SJSA1 (cell line): ENCODE measurements at regions not wholly inside any gene's neighbourhood (a gene's known extent, or its start where the extent isn't known, plus 50 kb on each side); places are given as distances from the start of the nearest gene placed in this dataset.

Source experiments
- DNase-seq, 2 experiments: peaks; one replicate each; pipeline ENCODE4 v3.0.0-alpha.2; 2015 to 2020; ENCODE audit warnings: low spot score in 2 of 2, low read depth in 1 of 2
- H3K27ac ChIP-seq: fragments of 250-450 bp; sonication (Bioruptor Pico); 2 replicates; pipeline ENCODE4 v1.5.1; 2020; ENCODE audit warnings: mild to moderate bottlenecking, moderate library complexity
- H3K27me3 ChIP-seq: fragments of 250-450 bp; sonication (Bioruptor Pico); replicated peaks from 2 replicates; pipeline ENCODE4 v1.5.1; 2020; ENCODE audit warnings: mild to moderate bottlenecking, moderate library complexity
- H3K36me3 ChIP-seq: fragments of 250-450 bp; sonication (Bioruptor Pico); 2 replicates; pipeline ENCODE4 v1.5.1; 2020; ENCODE audit warnings: mild to moderate bottlenecking
- H3K4me1 ChIP-seq: fragments of 250-450 bp; sonication (Bioruptor Pico); replicated peaks from 2 replicates; pipeline ENCODE4 v1.6.1; 2021; ENCODE audit warnings: mild to moderate bottlenecking
- H3K4me3 ChIP-seq: fragments of 250-450 bp; sonication (Bioruptor Pico); 2 replicates; pipeline ENCODE4 v1.5.1; 2020; ENCODE audit warnings: mild to moderate bottlenecking
- H3K9me3 ChIP-seq: fragments of 250-450 bp; sonication (Bioruptor Pico); replicated peaks from 2 replicates; pipeline ENCODE4 v1.5.1; 2020; ENCODE audit warnings: mild to moderate bottlenecking

DNA sequence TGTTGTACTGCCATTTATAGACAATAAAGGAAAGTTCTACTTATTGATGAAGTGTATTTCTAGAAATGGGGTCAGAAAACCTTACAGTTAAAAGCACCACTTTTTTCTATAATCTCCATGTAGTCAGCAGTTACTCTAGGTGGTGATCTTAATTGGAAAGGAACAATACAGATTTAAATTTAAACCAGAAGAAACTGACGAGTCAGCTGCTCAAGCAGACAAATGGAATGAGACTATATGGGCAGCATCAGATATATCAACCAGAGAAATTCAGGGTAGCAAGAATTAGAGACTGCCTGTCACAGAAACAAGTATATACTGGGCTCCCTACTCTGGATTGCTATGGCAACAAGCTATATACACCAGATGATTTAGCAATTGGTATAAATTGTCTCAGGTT is 99.6 kb upstream of the SCG2 start:
- Histone ChIP-seq H3K27ac (no peak overlapping the region), H3K4me1 (peaks cover 27% of the 10 kb centered on the region), H3K4me3 (no peak overlapping the region), H3K36me3 (no peaks in the 10 kb centered on the region), H3K27me3 (no peaks in the 10 kb centered on the region), H3K9me3 (no peaks in the 10 kb centered on the region)
- DNase-seq, result no peak

DNA sequence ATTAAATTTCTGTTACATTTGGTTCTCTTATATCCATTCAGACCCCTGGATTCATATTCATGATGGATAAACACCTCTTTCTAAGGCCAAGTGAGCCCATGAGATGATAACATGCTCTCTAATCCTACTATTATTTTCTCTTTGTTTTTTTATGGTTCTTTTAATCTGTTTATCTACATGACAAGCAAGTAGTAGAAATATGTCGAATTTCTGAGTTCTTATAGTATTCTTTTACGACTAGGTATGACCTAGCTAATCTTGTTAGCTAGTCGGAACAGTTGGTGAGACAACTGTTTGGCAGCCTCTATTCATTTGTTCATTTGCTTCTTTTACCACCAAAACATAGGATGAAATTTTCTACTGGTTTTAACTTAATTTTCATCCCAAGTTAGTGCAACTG is 98.1 kb upstream of the SCG2 start:
- no peak for DNase-seq
- Histone ChIP-seq H3K4me3 (no peak overlapping the region), H3K4me1 (peaks cover 31% of the 10 kb centered on the region), H3K27ac (peak overlapping the region; percentile 49), H3K36me3 (no peaks in the 10 kb centered on the region), H3K9me3 (no peaks in the 10 kb centered on the region), H3K27me3 (no peaks in the 10 kb centered on the region)

GRCh38 chr2:223697892-223698645 is 95.9 kb upstream of the SCG2 start:
- no peaks in the 10 kb centered on the region for H3K9me3 ChIP-seq
- no peaks in the 10 kb centered on the region for H3K27me3 ChIP-seq
- no peak for DNase-seq
- H3K4me3 ChIP-seq, result no peak overlapping the region
- no peaks in the 10 kb centered on the region for H3K36me3 ChIP-seq
- peak overlapping the region; percentile 10; the same call in 1 of the 2 replicates for H3K27ac ChIP-seq
- peaks cover 31% of the 10 kb centered on the region for H3K4me1 ChIP-seq

DNA sequence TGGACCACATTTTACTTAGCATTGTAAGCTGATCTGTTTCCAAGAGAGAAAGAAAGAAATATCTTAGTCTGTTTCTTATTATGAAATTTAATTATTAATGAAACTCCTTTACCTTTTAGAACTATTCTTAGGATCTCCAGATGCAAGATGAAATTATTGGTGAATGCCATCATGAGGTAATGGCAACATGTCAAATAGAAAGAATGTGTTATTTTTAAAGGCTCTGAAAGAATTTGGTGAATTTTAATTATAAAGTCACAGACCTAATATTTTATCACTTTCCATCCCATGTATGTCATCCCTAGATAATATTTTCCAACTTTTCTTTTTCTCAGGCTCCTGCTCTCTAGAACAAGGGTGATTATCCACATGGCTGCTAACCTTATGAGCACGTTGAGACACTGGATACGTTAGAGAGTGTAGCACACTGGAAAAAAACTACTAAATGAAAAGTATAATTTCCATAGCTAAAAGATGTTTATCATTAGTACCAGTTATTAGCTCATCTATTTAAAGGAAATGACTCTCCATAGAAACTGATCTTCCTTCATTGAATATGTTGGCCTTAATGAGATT is 95.2 kb upstream of the SCG2 start:
- H3K4me3 ChIP-seq, result no peak overlapping the region
- no peaks in the 10 kb centered on the region for H3K27me3 ChIP-seq
- no peak overlapping the region for H3K27ac ChIP-seq
- H3K4me1 ChIP-seq, result peaks cover 31% of the 10 kb centered on the region
- no peaks in the 10 kb centered on the region for H3K9me3 ChIP-seq
- DNase-seq, result no peak
- no peaks in the 10 kb centered on the region for H3K36me3 ChIP-seq

- H3K27ac ChIP-seq, result no peak overlapping the region
- peak in 1 of 2 experiments; percentile 7 for DNase-seq
- no peaks in the 10 kb centered on the region for H3K27me3 ChIP-seq
- no peaks in the 10 kb centered on the region for H3K36me3 ChIP-seq
- H3K4me1 ChIP-seq, result peaks cover 31% of the 10 kb centered on the region
- no peaks in the 10 kb centered on the region for H3K9me3 ChIP-seq
- no peak overlapping the region for H3K4me3 ChIP-seq
Observed at GRCh38 chr2:223696719-223697118, 94.6 kb upstream of the SCG2 start.

DNA sequence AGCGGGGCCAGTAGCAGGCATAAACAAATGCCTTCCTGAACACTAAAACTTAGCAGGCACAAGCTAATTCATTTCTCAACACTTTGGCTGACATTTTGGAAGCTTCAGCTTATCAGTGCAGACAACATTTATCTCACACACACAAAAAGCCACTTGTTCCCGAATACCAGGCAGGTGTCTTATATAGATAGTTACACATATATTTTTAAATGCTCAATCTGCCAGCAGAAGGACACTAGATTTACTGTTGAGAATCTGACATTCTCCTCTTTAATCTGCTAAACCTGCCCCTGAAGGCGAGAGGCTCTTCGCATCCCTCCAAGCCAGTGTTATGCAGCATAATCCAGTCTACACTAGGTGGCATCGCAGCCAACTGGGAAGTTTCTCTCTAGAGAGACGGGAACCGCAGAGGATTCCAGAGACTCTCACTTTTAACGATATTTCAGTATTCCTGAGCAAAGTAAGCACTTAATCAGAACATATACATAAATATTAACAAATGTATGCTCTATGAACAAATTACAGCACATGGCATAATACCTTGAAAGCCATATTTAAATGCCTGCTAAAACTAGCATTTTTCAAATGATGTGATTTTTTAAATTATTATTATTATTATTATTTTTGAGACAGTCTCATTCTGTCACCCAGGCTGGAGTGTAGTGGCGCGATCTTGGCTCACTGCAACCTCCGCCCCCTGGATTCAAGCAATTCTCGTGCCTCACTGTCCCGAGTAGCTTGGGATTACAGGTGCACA is 90.2 kb upstream of the SCG2 start:
- peak; percentile 39 to 50 for DNase-seq
- Histone ChIP-seq H3K4me1 (peaks cover 4% of the 10 kb centered on the region), H3K27me3 (no peaks in the 10 kb centered on the region), H3K36me3 (no peaks in the 10 kb centered on the region), H3K9me3 (no peaks in the 10 kb centered on the region), H3K4me3 (no peak overlapping the region), H3K27ac (no peak overlapping the region)

- Histone ChIP-seq H3K4me3 (no peak overlapping the region), H3K4me1 (no peaks in the 10 kb centered on the region), H3K36me3 (no peaks in the 10 kb centered on the region), H3K27me3 (no peaks in the 10 kb centered on the region), H3K27ac (no peak overlapping the region), H3K9me3 (no peaks in the 10 kb centered on the region)
- no peak for DNase-seq
Observed at GRCh38 chr2:223688094-223688835, 86.1 kb upstream of the SCG2 start.

DNA sequence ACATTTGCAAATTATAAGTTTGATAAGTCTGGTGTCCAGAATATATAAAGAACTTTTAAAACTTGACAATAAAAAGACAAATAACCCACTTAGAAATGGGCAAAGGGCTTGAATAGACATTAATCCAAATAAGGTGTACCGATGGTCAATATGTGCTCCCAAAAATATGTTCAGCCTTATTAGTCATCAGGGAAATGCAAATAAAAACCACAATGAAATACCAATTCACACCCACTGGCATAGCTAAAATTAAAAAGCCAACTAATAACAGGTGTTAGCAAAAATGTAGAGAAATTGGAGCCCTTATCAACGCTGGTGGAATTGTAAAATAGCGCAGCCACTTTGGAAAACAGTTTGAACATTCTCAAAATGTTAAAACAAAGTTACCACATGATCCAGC is 79.0 kb upstream of the SCG2 start:
- H3K27ac ChIP-seq, result no peak overlapping the region
- no peak overlapping the region for H3K4me3 ChIP-seq
- no peak for DNase-seq
- no peaks in the 10 kb centered on the region for H3K4me1 ChIP-seq
- H3K36me3 ChIP-seq, result no peaks in the 10 kb centered on the region
- no peaks in the 10 kb centered on the region for H3K9me3 ChIP-seq
- no peaks in the 10 kb centered on the region for H3K27me3 ChIP-seq

- Histone ChIP-seq H3K4me1 (no peaks in the 10 kb centered on the region), H3K27me3 (no peaks in the 10 kb centered on the region), H3K4me3 (no peak overlapping the region), H3K9me3 (no peaks in the 10 kb centered on the region), H3K36me3 (no peaks in the 10 kb centered on the region), H3K27ac (no peak overlapping the region)
- DNase-seq, result peak in 1 of 2 experiments; percentile 20
Observed at GRCh38 chr2:223674998-223675609, 72.9 kb upstream of the SCG2 start.

DNA sequence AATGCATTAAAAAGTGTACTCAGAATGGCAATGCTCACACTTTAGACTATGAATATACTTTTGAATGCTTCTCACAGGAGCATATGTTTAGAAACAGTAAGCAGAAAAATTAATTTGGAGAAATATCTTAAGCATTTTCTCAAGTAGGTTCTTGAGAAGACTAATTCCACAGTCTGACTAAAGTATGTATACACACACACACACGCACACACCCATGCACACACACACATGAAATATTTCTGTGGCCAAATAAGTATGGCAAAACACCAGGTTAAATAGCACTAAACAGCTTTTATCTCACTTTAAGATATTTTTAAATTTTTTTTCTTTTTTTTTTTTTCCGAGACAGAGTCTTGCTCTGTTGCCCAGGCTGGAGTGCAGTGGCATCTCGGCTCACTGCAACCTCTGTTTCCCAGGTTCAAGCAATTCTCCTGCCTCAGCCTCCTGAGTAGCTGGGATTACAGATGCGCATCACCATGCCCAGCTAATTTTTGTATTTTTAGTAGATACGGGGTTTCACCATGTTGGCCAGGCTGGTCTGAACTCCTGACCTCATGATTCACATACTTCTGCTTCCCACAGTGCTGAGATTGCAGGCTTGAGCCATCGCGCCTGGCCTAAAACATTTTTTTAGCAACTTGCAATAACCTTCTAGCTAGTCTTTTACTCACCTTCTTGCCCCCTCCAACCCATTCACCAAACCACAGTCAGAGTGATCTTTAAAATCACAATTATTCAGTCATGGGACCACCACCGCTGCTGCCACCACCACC is 67.5 kb upstream of the SCG2 start:
- Histone ChIP-seq H3K36me3 (no peaks in the 10 kb centered on the region), H3K4me1 (no peaks in the 10 kb centered on the region), H3K9me3 (no peaks in the 10 kb centered on the region), H3K4me3 (no peak overlapping the region), H3K27me3 (no peaks in the 10 kb centered on the region), H3K27ac (no peak overlapping the region)
- DNase-seq, result no peak

DNA sequence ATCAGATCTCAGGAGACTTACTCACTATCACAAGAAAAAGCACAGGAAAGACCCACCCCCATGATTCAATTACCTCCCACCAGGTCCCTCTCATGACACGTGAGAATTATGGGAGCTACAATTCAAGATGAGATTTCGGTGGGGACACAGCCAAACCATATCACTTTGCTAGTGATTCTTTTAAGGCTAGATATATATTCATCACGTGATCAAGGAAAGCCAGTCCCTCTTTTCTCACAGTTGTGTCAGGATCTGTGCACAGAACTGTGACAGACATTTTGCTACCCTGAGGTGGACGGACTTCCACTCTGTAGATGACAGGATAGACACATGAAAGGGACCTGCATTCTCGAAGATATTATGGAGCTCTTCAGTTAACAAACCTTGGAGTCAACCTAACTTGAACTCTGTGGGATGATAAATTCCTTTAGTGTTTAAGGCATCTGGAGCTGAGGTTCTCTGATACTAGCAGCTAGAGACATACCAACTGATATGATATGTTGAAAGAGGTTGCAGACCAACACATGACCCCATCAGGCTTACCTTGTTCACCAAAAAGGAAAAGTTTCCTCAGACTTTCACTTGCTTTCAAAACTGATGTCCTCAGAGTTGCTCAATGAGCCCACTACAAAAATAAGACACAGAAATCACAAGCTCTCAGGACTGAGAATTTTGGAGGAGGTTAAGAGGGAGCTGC is 66.3 kb upstream of the SCG2 start:
- Histone ChIP-seq H3K4me3 (no peak overlapping the region), H3K9me3 (no peaks in the 10 kb centered on the region), H3K27ac (no peak overlapping the region), H3K36me3 (no peaks in the 10 kb centered on the region), H3K27me3 (no peaks in the 10 kb centered on the region), H3K4me1 (no peaks in the 10 kb centered on the region)
- DNase-seq, result no peak

GRCh38 chr2:223654384-223654915 is 52.3 kb upstream of the SCG2 start:
- no peak overlapping the region for H3K4me3 ChIP-seq
- no peaks in the 10 kb centered on the region for H3K4me1 ChIP-seq
- H3K9me3 ChIP-seq, result no peaks in the 10 kb centered on the region
- H3K36me3 ChIP-seq, result no peaks in the 10 kb centered on the region
- H3K27me3 ChIP-seq, result no peaks in the 10 kb centered on the region
- DNase-seq, result no peak
- H3K27ac ChIP-seq, result no peak overlapping the region
